ENCODE measurements at regions not wholly inside any gene's neighbourhood (a gene's known extent, or its start where the extent isn't known, plus 50 kb on each side); places are given as distances from the start of the nearest gene placed in this dataset.
"Not testable (repeated sequence)": the region's sequence is repeated elsewhere in the genome, so short reads cannot be mapped to it uniquely, and the experiment has no call there.

DNA sequence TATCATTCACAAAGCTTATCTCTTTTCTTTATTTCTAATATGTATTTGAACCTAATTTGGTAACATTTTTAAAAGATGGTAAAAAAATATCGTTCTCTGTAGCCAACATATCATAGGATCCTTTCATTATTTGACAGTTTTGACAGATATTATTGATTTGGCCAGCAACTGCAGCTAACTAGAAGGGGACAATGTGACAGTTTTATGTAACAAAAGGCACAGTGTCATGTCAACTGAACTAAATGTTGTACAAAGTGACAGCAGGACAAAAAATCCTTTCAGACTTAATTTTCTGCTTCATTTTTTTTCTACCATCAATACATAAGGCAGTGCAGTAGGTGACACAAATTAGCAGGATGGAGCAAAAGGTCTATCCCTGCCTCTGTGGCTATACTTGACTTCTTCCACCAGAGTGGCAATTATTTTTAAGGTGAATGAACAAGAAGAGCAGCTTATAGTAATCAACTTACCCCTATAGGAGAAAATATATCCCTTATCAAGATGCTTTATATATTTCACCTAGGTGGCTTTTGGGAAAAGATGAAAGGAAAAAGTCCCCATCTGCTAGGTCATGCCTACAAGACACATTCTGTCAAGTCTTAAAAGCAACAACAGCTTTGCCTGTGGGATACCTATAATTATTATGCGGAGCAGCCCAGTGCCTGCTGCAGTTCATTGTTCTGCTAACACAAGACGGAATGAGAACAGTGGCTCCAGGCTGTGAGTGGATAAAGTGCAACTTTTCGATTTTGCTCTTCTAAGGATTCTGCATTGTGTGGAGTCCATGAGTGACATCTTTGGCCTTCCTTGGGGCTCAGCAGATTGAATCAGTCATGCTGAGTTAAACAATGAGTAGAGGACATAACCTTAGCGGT, 694.9 kb downstream of the ISL1 start:
- no peak overlapping the region for H3K9ac ChIP-seq (ENCODE audit: low read length in 3 of 3)
- no peak for TF ChIP-seq CTCF (IDR thresholded peaks at IDR 0.05; ENCODE audit: borderline replicate concordance, extremely low read depth, insufficient read depth)
- no peak overlapping the region for H3K27ac ChIP-seq (ENCODE audit: low read depth in 2 of 2, low read length in 2 of 2)
- H3K27me3 ChIP-seq (ENCODE audit: control insufficient read depth, insufficient read depth, low read length), result no peaks in the 10 kb centered on the region
- no peaks in the 10 kb centered on the region for H3K36me3 ChIP-seq (ENCODE audit: control insufficient read depth in 2 of 3, insufficient read depth in 3 of 3, low read length in 3 of 3)
- DNase-seq (no peak), FAIRE-seq (no peak)
- H3K4me3 ChIP-seq (ENCODE audit: low read length in 3 of 3), result no peak overlapping the region
- peaks cover 0 to 2% (median 0%) of the 10 kb centered on the region in 3 donors for H3K9me3 ChIP-seq (ENCODE audit: control insufficient read depth in 2 of 3, insufficient read depth in 1 of 3, low read length in 3 of 3)
- no peaks in the 10 kb centered on the region for H3K4me1 ChIP-seq (ENCODE audit: control insufficient read depth in 2 of 3, insufficient read depth in 2 of 3, low read depth in 1 of 3, low read length in 3 of 3)
- intact Hi-C loops (cut with DNase I), result no loop called here

DNA sequence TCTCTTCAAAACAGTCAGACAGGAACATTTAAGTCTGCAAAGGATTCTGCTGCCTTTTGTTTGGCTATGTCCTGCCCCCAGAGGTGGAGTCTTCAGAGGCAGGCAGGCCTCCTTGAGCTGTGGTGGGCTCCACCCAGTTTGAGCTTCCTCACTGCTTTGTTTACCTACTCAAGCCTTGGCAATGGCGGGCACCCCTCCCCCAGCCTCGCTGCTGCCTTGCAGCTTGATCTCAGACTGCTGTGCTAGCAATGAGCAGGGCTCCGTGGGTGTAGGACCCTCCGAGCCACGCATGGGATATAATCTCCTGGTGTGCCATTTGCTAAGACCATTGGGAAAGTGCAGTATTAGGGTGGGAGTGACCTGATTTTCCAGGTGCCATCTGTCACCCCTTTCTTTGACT, 685.4 kb upstream of the ITGA1 start:
- H3K36me3 ChIP-seq (ENCODE audit: control insufficient read depth in 2 of 3, insufficient read depth in 3 of 3, low read length in 3 of 3); H3K27ac ChIP-seq (ENCODE audit: low read depth in 2 of 2, low read length in 2 of 2); DNase-seq; H3K9ac ChIP-seq (ENCODE audit: low read length in 3 of 3); H3K27me3 ChIP-seq (ENCODE audit: control insufficient read depth, insufficient read depth, low read length); H3K9me3 ChIP-seq (ENCODE audit: control insufficient read depth in 2 of 3, insufficient read depth in 1 of 3, low read length in 3 of 3); H3K4me3 ChIP-seq (ENCODE audit: low read length in 3 of 3); FAIRE-seq; intact Hi-C loops (cut with DNase I); H3K4me1 ChIP-seq (ENCODE audit: control insufficient read depth in 2 of 3, insufficient read depth in 2 of 3, low read depth in 1 of 3, low read length in 3 of 3): not testable (repeated sequence)

GRCh38 chr5:52107210-52107905, 680.4 kb upstream of the ITGA1 start:
- intact Hi-C loops (cut with DNase I), result no loop called here
- TF ChIP-seq CTCF (IDR thresholded peaks at IDR 0.05; ENCODE audit: borderline replicate concordance, extremely low read depth, insufficient read depth), result no peak
- H3K36me3 ChIP-seq (ENCODE audit: control insufficient read depth in 2 of 3, insufficient read depth in 3 of 3, low read length in 3 of 3), result no peaks in the 10 kb centered on the region
- no peaks in the 10 kb centered on the region for H3K27me3 ChIP-seq (ENCODE audit: control insufficient read depth, insufficient read depth, low read length)
- H3K27ac ChIP-seq (ENCODE audit: low read depth in 2 of 2, low read length in 2 of 2), result no peak overlapping the region
- DNase-seq (no peak), FAIRE-seq (no peak)
- no peaks in the 10 kb centered on the region for H3K9me3 ChIP-seq (ENCODE audit: control insufficient read depth in 2 of 3, insufficient read depth in 1 of 3, low read length in 3 of 3)
- no peak overlapping the region for H3K9ac ChIP-seq (ENCODE audit: low read length in 3 of 3)
- no peak overlapping the region for H3K4me3 ChIP-seq (ENCODE audit: low read length in 3 of 3)
- no peaks in the 10 kb centered on the region for H3K4me1 ChIP-seq (ENCODE audit: control insufficient read depth in 2 of 3, insufficient read depth in 2 of 3, low read depth in 1 of 3, low read length in 3 of 3)

GRCh38 chr5:52119768-52120167, 667.9 kb upstream of the ITGA1 start:
- Histone ChIP-seq H3K27me3 (ENCODE audit: control insufficient read depth, insufficient read depth, low read length) (no peaks in the 10 kb centered on the region), H3K9ac (ENCODE audit: low read length in 3 of 3) (no peak overlapping the region), H3K4me3 (ENCODE audit: low read length in 3 of 3) (no peak overlapping the region), H3K27ac (ENCODE audit: low read depth in 2 of 2, low read length in 2 of 2) (no peak overlapping the region), H3K9me3 (ENCODE audit: control insufficient read depth in 2 of 3, insufficient read depth in 1 of 3, low read length in 3 of 3) (no peaks in the 10 kb centered on the region), H3K36me3 (ENCODE audit: control insufficient read depth in 2 of 3, insufficient read depth in 3 of 3, low read length in 3 of 3) (no peaks in the 10 kb centered on the region), H3K4me1 (ENCODE audit: control insufficient read depth in 2 of 3, insufficient read depth in 2 of 3, low read depth in 1 of 3, low read length in 3 of 3) (no peaks in the 10 kb centered on the region)
- FAIRE-seq (no peak), DNase-seq (no peak)
- intact Hi-C loops (cut with DNase I), result no loop called here
- no peak for TF ChIP-seq CTCF (IDR thresholded peaks at IDR 0.05; ENCODE audit: borderline replicate concordance, extremely low read depth, insufficient read depth)
